HL-60 (cell line): ENCODE measurements at regions not wholly inside any gene's neighbourhood (a gene's known extent, or its start where the extent isn't known, plus 50 kb on each side); places are given as distances from the start of the nearest gene placed in this dataset.

Experiments used
- CTCF ChIP-seq: IDR thresholded peaks from one replicate; pipeline ENCODE4 v1.5.1; 2011; ENCODE audit warnings: low read length, control low read depth, inconsistent platforms; ENCODE audit not compliant: insufficient read depth
- POLR2AphosphoS5 ChIP-seq: IDR thresholded peaks from 2 replicates; pipeline ENCODE4 v1.6.1; 2012; ENCODE audit warnings: low read depth
- TF ChIP-seq, protein P1 (sequence below): IDR thresholded peaks from 2 replicates; pipeline ENCODE4 v1.6.1; 2012; ENCODE audit warnings: low read depth; ENCODE audit not compliant: insufficient replicate concordance

GRCh38 chr7:41252551-41252950, 450.3 kb downstream of the INHBA start:
- TF ChIP-seq CTCF (no peak), POLR2AphosphoS5 (no peak)
- TF ChIP-seq, protein P1, sequence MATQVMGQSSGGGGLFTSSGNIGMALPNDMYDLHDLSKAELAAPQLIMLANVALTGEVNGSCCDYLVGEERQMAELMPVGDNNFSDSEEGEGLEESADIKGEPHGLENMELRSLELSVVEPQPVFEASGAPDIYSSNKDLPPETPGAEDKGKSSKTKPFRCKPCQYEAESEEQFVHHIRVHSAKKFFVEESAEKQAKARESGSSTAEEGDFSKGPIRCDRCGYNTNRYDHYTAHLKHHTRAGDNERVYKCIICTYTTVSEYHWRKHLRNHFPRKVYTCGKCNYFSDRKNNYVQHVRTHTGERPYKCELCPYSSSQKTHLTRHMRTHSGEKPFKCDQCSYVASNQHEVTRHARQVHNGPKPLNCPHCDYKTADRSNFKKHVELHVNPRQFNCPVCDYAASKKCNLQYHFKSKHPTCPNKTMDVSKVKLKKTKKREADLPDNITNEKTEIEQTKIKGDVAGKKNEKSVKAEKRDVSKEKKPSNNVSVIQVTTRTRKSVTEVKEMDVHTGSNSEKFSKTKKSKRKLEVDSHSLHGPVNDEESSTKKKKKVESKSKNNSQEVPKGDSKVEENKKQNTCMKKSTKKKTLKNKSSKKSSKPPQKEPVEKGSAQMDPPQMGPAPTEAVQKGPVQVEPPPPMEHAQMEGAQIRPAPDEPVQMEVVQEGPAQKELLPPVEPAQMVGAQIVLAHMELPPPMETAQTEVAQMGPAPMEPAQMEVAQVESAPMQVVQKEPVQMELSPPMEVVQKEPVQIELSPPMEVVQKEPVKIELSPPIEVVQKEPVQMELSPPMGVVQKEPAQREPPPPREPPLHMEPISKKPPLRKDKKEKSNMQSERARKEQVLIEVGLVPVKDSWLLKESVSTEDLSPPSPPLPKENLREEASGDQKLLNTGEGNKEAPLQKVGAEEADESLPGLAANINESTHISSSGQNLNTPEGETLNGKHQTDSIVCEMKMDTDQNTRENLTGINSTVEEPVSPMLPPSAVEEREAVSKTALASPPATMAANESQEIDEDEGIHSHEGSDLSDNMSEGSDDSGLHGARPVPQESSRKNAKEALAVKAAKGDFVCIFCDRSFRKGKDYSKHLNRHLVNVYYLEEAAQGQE = no peak
